GM21717 (cell line): ENCODE measurements at regions not wholly inside any gene's neighbourhood (a gene's known extent, or its start where the extent isn't known, plus 50 kb on each side); places are given as distances from the start of the nearest gene placed in this dataset.

Experiments used
- ATAC-seq: cut with Tn5 transposase; IDR thresholded peaks from one replicate; pipeline ENCODE4 v1.9.1; 2021; ENCODE audit warnings: mild to moderate bottlenecking, moderate library complexity; ENCODE audit not compliant: unreplicated experiment

GRCh38 chr13:105346141-105346775, 1189.2 kb downstream of the EFNB2 start:
- ATAC-seq: no peak

- no peak for ATAC-seq
Measured at GRCh38 chr13:105345730-105346129, 1189.7 kb downstream of the EFNB2 start.

DNA sequence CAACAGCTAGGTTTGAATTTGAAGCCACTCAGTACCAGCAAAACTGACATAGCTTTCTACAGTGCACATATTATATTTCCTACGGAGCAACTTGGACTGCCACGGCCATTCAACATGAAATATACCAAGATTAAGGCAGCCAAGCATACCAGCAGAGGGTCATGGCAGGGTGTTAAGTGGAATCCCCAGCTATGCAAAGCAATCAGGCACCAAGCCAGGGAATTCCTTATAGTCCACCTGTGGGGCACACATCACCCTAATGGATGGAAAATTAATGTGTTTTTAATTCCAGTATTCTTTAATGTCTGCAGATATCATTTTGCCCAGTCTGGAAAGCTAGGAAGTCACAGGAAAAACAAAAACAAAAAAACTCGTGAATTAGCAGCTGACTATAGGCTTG, 1190.3 kb downstream of the EFNB2 start:
- no peak for ATAC-seq

GRCh38 chr13:105343134-105343806, 1192.2 kb downstream of the EFNB2 start:
- no peak for ATAC-seq

- no peak for ATAC-seq
Measured at GRCh38 chr13:105342281-105342820, 1193.1 kb downstream of the EFNB2 start.

GRCh38 chr13:105341758-105342157, 1193.7 kb downstream of the EFNB2 start:
- ATAC-seq: no peak

GRCh38 chr13:105341256-105341655, 1194.2 kb downstream of the EFNB2 start:
- no peak for ATAC-seq

DNA sequence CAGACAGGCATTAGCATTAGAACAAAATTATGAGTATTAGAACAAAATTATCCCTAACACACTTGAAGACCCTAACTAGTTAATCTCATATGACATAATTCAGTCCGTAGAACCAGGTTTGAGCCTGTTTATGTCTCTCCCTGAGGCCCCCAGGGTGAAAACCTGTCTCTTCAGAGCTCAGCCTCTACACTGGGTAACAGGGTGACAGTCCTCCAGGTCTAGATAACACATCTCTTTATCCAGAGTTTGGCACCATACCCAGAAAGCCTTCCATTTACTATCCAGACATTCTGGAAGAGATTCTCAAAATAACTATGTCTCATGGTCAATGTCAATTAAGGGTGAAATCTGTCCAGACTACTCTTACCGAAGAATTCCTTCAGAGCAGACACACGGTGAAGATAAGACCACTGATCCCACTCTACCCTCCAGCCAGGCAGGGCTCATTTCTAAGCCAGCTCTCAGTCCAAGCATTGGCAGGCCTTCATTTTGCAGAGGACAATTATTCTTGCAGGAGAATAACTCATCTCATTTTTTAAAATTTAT, 1195.3 kb downstream of the EFNB2 start:
- ATAC-seq: no peak

GRCh38 chr13:105338773-105339172, 1196.7 kb downstream of the EFNB2 start:
- no peak for ATAC-seq

DNA sequence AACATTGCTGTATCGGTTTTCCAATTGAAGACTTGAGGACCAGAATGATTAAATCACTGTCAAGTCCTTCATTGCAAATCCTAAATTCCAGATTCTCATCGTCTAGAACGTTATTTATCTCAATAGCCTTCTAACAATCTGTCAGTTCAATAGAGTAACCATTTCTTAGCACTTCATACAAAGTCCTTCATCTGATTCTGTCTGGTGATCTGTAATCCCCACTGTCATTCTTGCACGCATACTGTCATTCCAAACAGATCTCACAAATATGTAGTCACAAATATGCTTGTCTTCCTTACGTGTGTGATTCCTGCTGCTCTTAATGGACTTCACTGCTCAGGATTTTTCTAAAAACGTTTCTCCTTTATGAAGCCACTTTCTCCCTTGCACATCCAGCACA, 1197.5 kb downstream of the EFNB2 start:
- no peak for ATAC-seq

GRCh38 chr13:105336706-105337576, 1198.5 kb downstream of the EFNB2 start:
- no peak for ATAC-seq

DNA sequence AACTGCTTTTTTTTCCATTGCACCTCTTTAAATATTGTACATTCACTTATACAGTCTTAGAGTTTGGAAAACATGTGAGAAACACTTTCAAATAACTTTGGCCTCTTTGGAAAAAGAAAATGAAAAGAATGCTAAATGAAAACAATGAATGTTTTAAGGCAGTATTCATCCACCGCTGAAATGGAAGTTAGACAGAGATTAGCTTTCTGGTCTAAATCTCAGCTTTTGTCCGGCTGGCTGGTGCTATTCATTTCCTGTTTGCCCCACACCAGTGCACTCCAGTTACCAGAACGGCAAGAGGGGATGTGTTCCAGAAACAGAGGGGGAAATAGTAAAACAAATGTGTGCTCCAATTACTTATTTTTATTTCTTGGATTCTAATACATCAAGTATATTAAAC, 1201.3 kb downstream of the EFNB2 start:
- ATAC-seq: no peak

- no peak for ATAC-seq
Measured at GRCh38 chr13:105333416-105333815, 1202.0 kb downstream of the EFNB2 start.

- ATAC-seq: no peak
Measured at GRCh38 chr13:105329359-105329758, 1206.1 kb downstream of the EFNB2 start.

DNA sequence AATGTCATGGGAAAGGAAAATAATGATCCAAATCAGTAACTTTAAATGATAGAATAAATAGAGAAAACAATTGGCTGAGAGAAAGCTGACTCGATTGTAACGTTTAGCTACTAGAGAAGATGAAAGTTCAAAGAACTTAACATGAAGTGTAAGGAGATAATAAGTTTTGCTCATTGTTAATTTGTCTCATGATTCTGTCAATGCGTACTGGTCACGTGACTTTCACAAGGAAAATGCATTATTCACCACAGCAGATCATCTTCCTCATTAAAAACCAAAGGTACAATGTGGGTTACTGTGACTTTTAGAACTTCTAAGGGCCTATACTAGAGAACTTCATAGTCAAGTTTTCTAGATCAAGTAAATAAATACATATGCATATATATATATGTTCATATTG, 1207.2 kb downstream of the EFNB2 start:
- ATAC-seq: no peak

GRCh38 chr13:105327581-105328126, 1207.8 kb downstream of the EFNB2 start:
- ATAC-seq: no peak

- ATAC-seq: no peak
Measured at GRCh38 chr13:105319875-105320274, 1215.6 kb downstream of the EFNB2 start.

- no peak for ATAC-seq
Measured at GRCh38 chr13:105316731-105317130, 1218.7 kb downstream of the EFNB2 start.

- no peak for ATAC-seq
Measured at GRCh38 chr13:105312906-105313305, 1222.6 kb downstream of the EFNB2 start.

DNA sequence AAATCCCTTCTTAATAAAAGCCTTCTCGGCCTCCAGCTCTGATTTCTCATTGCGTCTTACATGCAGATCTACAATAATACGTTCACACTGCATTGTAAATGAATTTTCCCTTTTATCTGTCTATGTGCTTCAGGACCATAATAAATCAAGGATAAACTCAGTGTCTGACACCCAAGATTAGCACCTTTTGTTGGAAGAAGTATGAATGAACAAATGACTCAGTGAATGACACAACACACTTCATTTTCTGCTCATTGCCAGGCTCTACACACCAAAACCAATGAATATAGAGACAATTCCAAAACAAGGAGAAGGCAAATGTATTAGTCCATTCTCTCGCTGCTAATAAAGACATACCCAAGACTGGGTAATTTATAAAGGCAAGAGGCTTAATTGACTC, 1224.4 kb downstream of the EFNB2 start:
- ATAC-seq: no peak

- ATAC-seq: no peak
Measured at GRCh38 chr13:105307776-105308175, 1227.7 kb downstream of the EFNB2 start.
